ENCODE measurements at regions not wholly inside any gene's neighbourhood (a gene's known extent, or its start where the extent isn't known, plus 50 kb on each side); places are given as distances from the start of the nearest gene placed in this dataset.
"Not testable (repeated sequence)": the region's sequence is repeated elsewhere in the genome, so short reads cannot be mapped to it uniquely, and the experiment has no call there.

DNA sequence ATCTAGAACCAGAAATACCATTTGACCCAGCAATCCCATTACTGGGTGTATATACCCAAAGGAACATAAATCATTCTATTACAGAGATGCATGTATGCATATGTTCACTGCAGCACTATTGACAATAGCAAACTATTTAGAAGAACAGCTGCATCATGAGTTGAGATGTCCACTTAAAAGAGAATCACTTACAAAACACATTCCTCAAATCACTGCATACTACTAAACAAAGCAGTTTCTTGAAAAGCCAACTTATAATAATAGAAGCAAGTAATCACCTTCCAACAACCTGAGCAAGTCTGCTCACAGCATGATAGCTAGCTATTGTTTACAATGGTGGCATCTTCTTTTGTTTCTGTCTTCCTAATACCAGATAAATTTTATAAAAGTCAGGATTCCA, 454.7 kb upstream of the ADAMTS9 start:
- TF ChIP-seq, protein P1, sequence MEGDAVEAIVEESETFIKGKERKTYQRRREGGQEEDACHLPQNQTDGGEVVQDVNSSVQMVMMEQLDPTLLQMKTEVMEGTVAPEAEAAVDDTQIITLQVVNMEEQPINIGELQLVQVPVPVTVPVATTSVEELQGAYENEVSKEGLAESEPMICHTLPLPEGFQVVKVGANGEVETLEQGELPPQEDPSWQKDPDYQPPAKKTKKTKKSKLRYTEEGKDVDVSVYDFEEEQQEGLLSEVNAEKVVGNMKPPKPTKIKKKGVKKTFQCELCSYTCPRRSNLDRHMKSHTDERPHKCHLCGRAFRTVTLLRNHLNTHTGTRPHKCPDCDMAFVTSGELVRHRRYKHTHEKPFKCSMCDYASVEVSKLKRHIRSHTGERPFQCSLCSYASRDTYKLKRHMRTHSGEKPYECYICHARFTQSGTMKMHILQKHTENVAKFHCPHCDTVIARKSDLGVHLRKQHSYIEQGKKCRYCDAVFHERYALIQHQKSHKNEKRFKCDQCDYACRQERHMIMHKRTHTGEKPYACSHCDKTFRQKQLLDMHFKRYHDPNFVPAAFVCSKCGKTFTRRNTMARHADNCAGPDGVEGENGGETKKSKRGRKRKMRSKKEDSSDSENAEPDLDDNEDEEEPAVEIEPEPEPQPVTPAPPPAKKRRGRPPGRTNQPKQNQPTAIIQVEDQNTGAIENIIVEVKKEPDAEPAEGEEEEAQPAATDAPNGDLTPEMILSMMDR (IDR thresholded peaks at IDR 0.05; ENCODE audit: low read depth, low read length): no peak
- DNase-seq (ENCODE audit: low read depth in 2 of 2): no peak
- no peak overlapping the region for H3K4me3 ChIP-seq (replicated peaks in 1 of 2; ENCODE audit: low read depth in 2 of 2, low read length in 2 of 2)

DNA sequence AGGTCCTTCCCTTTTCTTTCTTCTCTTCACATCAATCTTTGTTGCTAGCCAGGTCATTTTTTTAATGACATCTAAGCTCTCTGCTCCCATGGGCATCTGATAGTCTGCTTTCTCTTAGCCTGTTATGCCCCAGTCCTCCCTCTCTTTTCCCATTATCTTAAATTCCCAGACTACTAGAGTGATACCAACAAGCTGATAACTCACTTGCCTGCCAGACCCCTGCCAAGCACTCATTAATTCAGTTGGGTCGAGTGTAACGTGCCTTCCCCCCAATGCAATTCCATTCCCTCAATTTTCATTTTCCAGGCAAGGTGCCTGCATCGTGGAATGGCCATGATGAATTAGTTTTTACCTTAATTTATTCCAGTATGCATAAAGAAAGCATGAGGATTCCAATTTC, 450.8 kb upstream of the ADAMTS9 start:
- no peak for DNase-seq (ENCODE audit: low read depth in 2 of 2)
- H3K4me3 ChIP-seq (replicated peaks in 1 of 2; ENCODE audit: low read depth in 2 of 2, low read length in 2 of 2): no peak overlapping the region
- TF ChIP-seq, protein P1 (IDR thresholded peaks at IDR 0.05; ENCODE audit: low read depth, low read length): no peak

DNA sequence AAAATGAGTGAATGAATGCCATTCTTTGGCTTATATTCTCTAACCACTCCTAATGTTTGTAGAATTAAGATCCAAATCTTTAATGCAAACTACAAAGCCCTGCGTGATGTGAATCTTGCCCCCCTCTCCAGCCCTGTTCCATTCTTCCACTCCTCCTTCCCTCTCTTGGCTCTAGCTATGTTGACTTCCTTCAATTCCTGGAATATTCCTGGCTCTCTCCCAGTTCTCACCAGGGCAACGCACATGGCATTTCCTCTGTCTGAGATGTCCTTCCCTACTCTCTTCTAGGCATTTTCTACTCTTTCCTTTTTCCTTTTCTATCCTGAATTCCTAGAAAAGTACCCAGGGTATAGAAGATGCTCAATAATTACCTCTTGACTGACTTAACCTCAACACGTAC, 446.0 kb upstream of the ADAMTS9 start:
- DNase-seq (ENCODE audit: low read depth in 2 of 2): peak in 1 of 2 donors; percentile 61
- H3K4me3 ChIP-seq (replicated peaks in 1 of 2; ENCODE audit: low read depth in 2 of 2, low read length in 2 of 2): not testable (repeated sequence)

DNA sequence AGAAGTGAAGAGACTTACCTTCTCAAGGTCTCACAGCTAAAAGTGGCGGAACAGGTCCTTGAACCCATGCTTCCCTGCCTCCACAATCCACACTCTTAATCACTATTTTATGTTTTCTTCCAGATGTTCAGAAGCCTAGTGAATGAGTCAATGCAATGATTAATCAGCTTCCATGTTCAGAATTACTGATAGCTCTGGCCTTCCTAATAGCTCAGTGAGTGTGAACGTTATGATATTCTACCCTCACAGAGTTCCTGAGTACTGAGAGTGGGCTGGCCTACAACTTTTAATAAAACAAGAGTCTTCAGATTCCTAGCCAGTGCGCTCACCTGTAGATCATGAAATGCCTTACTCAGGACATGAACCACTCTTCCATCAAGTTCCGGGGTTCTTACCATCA, 443.0 kb upstream of the ADAMTS9 start:
- TF ChIP-seq, protein P1 (IDR thresholded peaks at IDR 0.05; ENCODE audit: low read depth, low read length): no peak
- peak in 1 of 2 donors; percentile 11 for DNase-seq (ENCODE audit: low read depth in 2 of 2)
- H3K4me3 ChIP-seq (replicated peaks in 1 of 2; ENCODE audit: low read depth in 2 of 2, low read length in 2 of 2): no peak overlapping the region

DNA sequence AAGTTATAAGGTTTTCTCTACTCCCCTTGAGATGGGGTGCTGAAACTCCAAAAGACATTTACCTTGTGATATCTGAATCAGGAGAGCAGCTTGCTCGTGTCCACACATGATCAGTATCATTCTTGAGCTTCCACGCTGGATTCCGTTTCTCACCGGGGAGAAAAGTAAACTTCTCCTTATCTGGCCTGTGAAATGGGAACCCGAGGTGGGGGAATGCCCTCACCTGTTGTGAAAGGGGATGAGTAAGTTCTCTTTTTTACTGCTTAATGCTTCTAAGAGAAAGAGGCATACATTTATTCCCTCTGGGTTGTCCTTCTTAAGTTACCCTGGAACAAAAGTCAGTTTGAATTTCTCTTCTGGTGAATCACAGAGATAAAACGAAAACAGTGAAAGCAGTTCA, 440.5 kb upstream of the ADAMTS9 start:
- no peak for DNase-seq (ENCODE audit: low read depth in 2 of 2)
- TF ChIP-seq, protein P1 (IDR thresholded peaks at IDR 0.05; ENCODE audit: low read depth, low read length): no peak
- no peak overlapping the region for H3K4me3 ChIP-seq (replicated peaks in 1 of 2; ENCODE audit: low read depth in 2 of 2, low read length in 2 of 2)

DNA sequence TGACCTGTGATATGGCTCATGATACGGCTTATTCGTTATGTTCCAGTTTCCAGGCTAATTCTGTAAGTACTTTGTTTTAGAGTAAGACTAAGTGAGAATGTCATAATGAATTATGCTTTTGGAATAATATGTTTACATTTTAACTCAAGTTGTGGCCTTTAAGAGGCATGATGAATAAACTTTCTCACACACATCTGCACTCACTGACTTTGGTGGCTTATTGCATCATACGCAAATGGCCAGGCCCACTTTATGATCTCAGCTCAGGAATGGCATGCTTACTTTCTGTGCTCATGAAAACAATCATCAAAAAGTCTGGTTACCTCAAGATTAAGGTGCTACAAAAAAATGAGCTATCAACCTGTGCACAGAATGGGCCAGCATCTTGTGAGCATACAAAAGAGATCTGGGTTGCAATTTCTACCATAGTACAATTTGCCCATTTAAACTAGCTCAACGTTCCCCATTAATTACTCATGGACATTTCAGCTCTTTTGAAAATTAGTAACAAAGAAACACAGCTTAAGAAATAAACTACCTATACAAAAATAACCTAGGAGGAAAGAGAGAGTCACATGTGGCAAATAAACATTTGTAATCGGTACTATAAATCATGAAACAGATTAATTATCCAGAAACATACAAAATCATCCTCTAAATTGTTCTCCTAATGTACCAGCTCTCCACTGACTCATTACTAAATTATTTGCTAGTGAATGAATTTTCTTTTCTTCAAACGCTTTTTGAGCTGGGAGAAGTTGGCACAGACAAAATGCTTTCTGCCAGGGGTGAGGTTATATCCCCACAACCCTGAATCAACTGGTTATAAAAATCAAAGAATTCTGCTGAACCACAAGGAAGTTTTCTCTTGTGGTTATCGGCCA, 439.0 kb upstream of the ADAMTS9 start:
- DNase-seq (ENCODE audit: low read depth in 2 of 2): peak; percentile 22 to 49
- no peak overlapping the region for H3K4me3 ChIP-seq (replicated peaks in 1 of 2; ENCODE audit: low read depth in 2 of 2, low read length in 2 of 2)
- TF ChIP-seq, protein P1 (IDR thresholded peaks at IDR 0.05; ENCODE audit: low read depth, low read length): no peak

DNA sequence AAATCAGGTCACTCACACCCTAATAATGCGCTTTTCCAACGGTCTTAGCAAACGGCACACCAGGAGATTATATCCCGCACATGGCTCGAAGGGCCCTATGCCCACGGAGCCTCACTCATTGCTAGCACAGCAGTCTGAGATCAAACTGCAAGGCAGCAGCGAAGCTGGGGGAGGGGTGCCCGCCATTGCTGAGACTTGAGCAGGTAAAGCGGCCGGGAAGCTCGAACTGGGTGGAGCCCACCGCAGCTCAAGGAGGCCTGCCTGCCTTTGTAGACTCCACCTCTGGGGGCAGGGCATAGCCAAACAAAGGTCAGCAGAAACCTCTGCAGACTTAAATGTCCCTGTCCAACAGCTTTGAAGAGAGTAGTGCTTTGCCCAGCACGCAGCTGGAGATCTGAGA, 432.4 kb upstream of the ADAMTS9 start:
- DNase-seq (ENCODE audit: low read depth in 2 of 2): not testable (repeated sequence)

More for the DNA sequence above, 432.4 kb upstream of the ADAMTS9 start:
- not testable (repeated sequence) for H3K4me3 ChIP-seq (replicated peaks in 1 of 2; ENCODE audit: low read depth in 2 of 2, low read length in 2 of 2)
